ENCODE measurements at regions not wholly inside any gene's neighbourhood (a gene's known extent, or its start where the extent isn't known, plus 50 kb on each side); places are given as distances from the start of the nearest gene placed in this dataset.
"Not testable (repeated sequence)": the region's sequence is repeated elsewhere in the genome, so short reads cannot be mapped to it uniquely, and the experiment has no call there.

- TF ChIP-seq SP1 (CRISPR knock-in tag; conservative IDR thresholded peaks at IDR 0.05); TCF7 (CRISPR knock-in tag; IDR thresholded peaks at IDR 0.05; ENCODE audit: low read depth); ZBTB21 (CRISPR knock-in tag; IDR thresholded peaks at IDR 0.05; ENCODE audit: borderline replicate concordance); CTCF (IDR thresholded peaks at IDR 0.05); SMAD3 (CRISPR knock-in tag; IDR thresholded peaks at IDR 0.05; ENCODE audit: borderline replicate concordance); MAX (CRISPR knock-in tag; IDR thresholded peaks at IDR 0.05); ATF1 (CRISPR knock-in tag; IDR thresholded peaks at IDR 0.05); JUN (CRISPR knock-in tag; IDR thresholded peaks at IDR 0.05): not testable (repeated sequence)
These were observed 368.1 kb downstream of the TP53TG3F start for GRCh38 chr16:33827522-33827921.

Data from WTC11 (cell line).